Suprapubic skin (tissue), 4 donors: ENCODE measurements at regions not wholly inside any gene's neighbourhood (a gene's known extent, or its start where the extent isn't known, plus 50 kb on each side); places are given as distances from the start of the nearest gene placed in this dataset.

ENCODE experiments used
- DNase-seq, 2 donors: peaks; one replicate each; pipeline ENCODE4 v3.0.0-alpha.2; 2019; ENCODE audit warnings: low spot score in 2 of 2
- H3K27ac ChIP-seq: fragments of 200-600 bp; sonication (generic); one replicate; pipeline ENCODE4 v1.5.1; 2019
- H3K27me3 ChIP-seq: fragments of 200-600 bp; sonication (generic); one replicate; pipeline ENCODE4 v1.5.1; 2019
- H3K36me3 ChIP-seq: fragments of 200-600 bp; sonication (generic); one replicate; pipeline ENCODE4 v1.5.1; 2019
- H3K4me1 ChIP-seq: fragments of 200-600 bp; sonication (generic); one replicate; pipeline ENCODE4 v1.5.1; 2019
- H3K4me3 ChIP-seq: fragments of 200-600 bp; sonication (generic); one replicate; pipeline ENCODE4 v1.5.1; 2019; ENCODE audit warnings: mild to moderate bottlenecking
- H3K9me3 ChIP-seq: fragments of 200-600 bp; sonication (generic); one replicate; pipeline ENCODE4 v1.5.1; 2019
- CTCF ChIP-seq, 2 donors: fragments of 200-600 bp in 1 of 2; fragments of 450-650 bp in 1 of 2; sonication (generic) in 1 of 2; IDR thresholded peaks; one replicate each; pipeline ENCODE4 v1.5.1; 2016 to 2019; ENCODE audit warnings: antibody characterized with exemption in 2 of 2, mild to moderate bottlenecking in 1 of 2, moderate library complexity in 1 of 2
- EP300 ChIP-seq: sonication (generic); formaldehyde crosslinking; IDR thresholded peaks from one replicate; pipeline ENCODE4 v1.6.1; 2017; ENCODE audit warnings: antibody characterized with exemption
- POLR2A ChIP-seq, 2 donors: fragments of 450-650 bp; IDR thresholded peaks; one replicate each; pipeline ENCODE4 v1.6.1; 2017; ENCODE audit warnings: antibody characterized with exemption in 2 of 2, mild to moderate bottlenecking in 2 of 2, moderate library complexity in 2 of 2
- POLR2AphosphoS5 ChIP-seq, 3 donors: sonication (generic); formaldehyde crosslinking; IDR thresholded peaks; one replicate each; pipeline ENCODE4 v1.6.1; 2017; ENCODE audit warnings: antibody characterized with exemption in 3 of 3
- WGBS: methylation state at CpG from one replicate; pipeline ENCODE4 v1.1.5; 2018; 5-methylcytosine and 5-hydroxymethylcytosine counted together

GRCh38 chr5:108681079-108681921 is 66.4 kb upstream of the FER start:
- Histone ChIP-seq H3K36me3 (no peaks in the 10 kb centered on the region), H3K9me3 (no peaks in the 10 kb centered on the region), H3K27me3 (no peaks in the 10 kb centered on the region), H3K27ac (no peak overlapping the region), H3K4me1 (no peaks in the 10 kb centered on the region), H3K4me3 (peak overlapping the region; percentile 14)
- DNase-seq, result no peak
- TF ChIP-seq CTCF (IDR thresholded peaks at IDR 0.05), result peak; percentile 44 to 83
- no peak for TF ChIP-seq POLR2A (IDR thresholded peaks at IDR 0.05)
- WGBS, result 25% methylated on average over 5 of the region's 5 CpGs

- Histone ChIP-seq H3K9me3 (no peaks in the 10 kb centered on the region), H3K27me3 (no peaks in the 10 kb centered on the region), H3K4me1 (no peaks in the 10 kb centered on the region), H3K36me3 (no peaks in the 10 kb centered on the region), H3K27ac (no peak overlapping the region), H3K4me3 (no peak overlapping the region)
- TF ChIP-seq EP300 (no peak), CTCF (IDR thresholded peaks at IDR 0.05) (no peak), POLR2A (IDR thresholded peaks at IDR 0.05) (no peak), POLR2AphosphoS5 (IDR thresholded peaks at IDR 0.05) (no peak)
- WGBS, result 83% methylated on average over 4 of the region's 4 CpGs
- no peak for DNase-seq
These were observed 69.6 kb upstream of the FER start for GRCh38 chr5:108678091-108678490.

- Histone ChIP-seq H3K36me3 (no peaks in the 10 kb centered on the region), H3K27ac (no peak overlapping the region), H3K4me3 (no peak overlapping the region), H3K27me3 (no peaks in the 10 kb centered on the region), H3K9me3 (no peaks in the 10 kb centered on the region), H3K4me1 (no peaks in the 10 kb centered on the region)
- TF ChIP-seq POLR2A (IDR thresholded peaks at IDR 0.05) (no peak), POLR2AphosphoS5 (IDR thresholded peaks at IDR 0.05) (no peak), EP300 (no peak), CTCF (IDR thresholded peaks at IDR 0.05) (no peak)
- 97% methylated on average over 5 of the region's 5 CpGs for WGBS
- no peak for DNase-seq
These were observed 72.0 kb upstream of the FER start for GRCh38 chr5:108675736-108676135.

GRCh38 chr5:108672639-108673038 is 75.1 kb upstream of the FER start:
- DNase-seq, result no peak
- H3K27me3 ChIP-seq, result no peaks in the 10 kb centered on the region
- H3K4me3 ChIP-seq, result no peak overlapping the region
- 54% methylated on average over 2 of the region's 2 CpGs for WGBS
- H3K9me3 ChIP-seq, result no peaks in the 10 kb centered on the region
- H3K4me1 ChIP-seq, result no peaks in the 10 kb centered on the region
- H3K36me3 ChIP-seq, result no peaks in the 10 kb centered on the region
- H3K27ac ChIP-seq, result no peak overlapping the region
- TF ChIP-seq POLR2A (IDR thresholded peaks at IDR 0.05), result no peak
- no peak for TF ChIP-seq EP300

GRCh38 chr5:108670591-108671289 is 77.0 kb upstream of the FER start:
- DNase-seq, result no peak
- Histone ChIP-seq H3K27ac (no peak overlapping the region), H3K27me3 (no peaks in the 10 kb centered on the region), H3K4me1 (no peaks in the 10 kb centered on the region), H3K4me3 (no peak overlapping the region), H3K9me3 (no peaks in the 10 kb centered on the region), H3K36me3 (no peaks in the 10 kb centered on the region)
- TF ChIP-seq POLR2A (IDR thresholded peaks at IDR 0.05) (no peak), EP300 (no peak), CTCF (IDR thresholded peaks at IDR 0.05) (no peak), POLR2AphosphoS5 (IDR thresholded peaks at IDR 0.05) (no peak)
- WGBS, result 66% methylated on average over 7 of the region's 7 CpGs
